ENCODE measurements at regions not wholly inside any gene's neighbourhood (a gene's known extent, or its start where the extent isn't known, plus 50 kb on each side); places are given as distances from the start of the nearest gene placed in this dataset.
A peak's percentile ranks its signal among the peaks of the same experiment; 100 is the strongest.

- Histone ChIP-seq H4K8ac (ENCODE audit: low read length) (no peak overlapping the region), H3K14ac (ENCODE audit: low read length in 2 of 2) (no peak overlapping the region), H3K27ac (ENCODE audit: low read length, poor library complexity, severe bottlenecking) (no peak overlapping the region), H4K91ac (ENCODE audit: low read length) (no peak overlapping the region), H2BK15ac (ENCODE audit: low read depth, poor library complexity, severe bottlenecking) (no peak overlapping the region), H3K4ac (ENCODE audit: low read depth in 1 of 2, low read length in 2 of 2) (no peak overlapping the region), H2AK5ac (ENCODE audit: low read length, severe bottlenecking) (no peak overlapping the region), H3K4me2 (ENCODE audit: low read length, poor library complexity, severe bottlenecking) (no peak overlapping the region), H3K27me3 (ENCODE audit: control insufficient read depth in 1 of 2, insufficient read depth in 1 of 2, low read length in 2 of 2) (no peaks in the 10 kb centered on the region), H2BK5ac (ENCODE audit: low read depth, low read length, poor library complexity, severe bottlenecking) (no peak overlapping the region), H3K36me3 (ENCODE audit: control insufficient read depth in 1 of 2, insufficient read depth in 2 of 2, low read depth in 1 of 2, low read length in 2 of 2) (no peaks in the 10 kb centered on the region), H3K9me3 (ENCODE audit: control insufficient read depth, low read length) (no peaks in the 10 kb centered on the region), H3K18ac (ENCODE audit: low read depth in 1 of 2, low read length in 2 of 2) (no peak overlapping the region), H2AFZ (ENCODE audit: low read depth, low read length) (no peak overlapping the region), H2BK12ac (ENCODE audit: low read length in 2 of 2) (no peak overlapping the region), H3K9ac (ENCODE audit: low read length) (no peak overlapping the region), H3K4me3 (ENCODE audit: insufficient read depth in 1 of 2, low read depth in 1 of 2, low read length in 2 of 2) (no peak overlapping the region), H3K23ac (ENCODE audit: low read length in 2 of 2) (no peak overlapping the region), H2BK120ac (ENCODE audit: low read depth, low read length) (no peak overlapping the region), H3K79me1 (replicated peaks; ENCODE audit: low read length, poor library complexity, severe bottlenecking) (no peaks in the 10 kb centered on the region), H3K4me1 (ENCODE audit: control insufficient read depth, insufficient read depth, low read depth, low read length) (peaks cover 5% of the 10 kb centered on the region)
- DNase-seq = no peak
- WGBS = 87% methylated on average over 5 of the region's 5 CpGs
Measured at GRCh38 chr3:27642796-27643195, 79.3 kb downstream of the EOMES start.

- H3K27me3 ChIP-seq (ENCODE audit: control insufficient read depth in 1 of 2, insufficient read depth in 1 of 2, low read length in 2 of 2) = no peaks in the 10 kb centered on the region
- no peaks in the 10 kb centered on the region for H3K36me3 ChIP-seq (ENCODE audit: control insufficient read depth in 1 of 2, insufficient read depth in 2 of 2, low read depth in 1 of 2, low read length in 2 of 2)
- H3K4me1 ChIP-seq (ENCODE audit: control insufficient read depth, insufficient read depth, low read depth, low read length) = peaks cover 5% of the 10 kb centered on the region
- WGBS = 100% methylated on average over 3 of the region's 5 CpGs
- no peak overlapping the region for H3K4ac ChIP-seq (ENCODE audit: low read depth in 1 of 2, low read length in 2 of 2)
- H3K79me1 ChIP-seq (replicated peaks; ENCODE audit: low read length, poor library complexity, severe bottlenecking) = no peaks in the 10 kb centered on the region
- no peak overlapping the region for H2BK5ac ChIP-seq (ENCODE audit: low read depth, low read length, poor library complexity, severe bottlenecking)
- H3K4me3 ChIP-seq (ENCODE audit: insufficient read depth in 1 of 2, low read depth in 1 of 2, low read length in 2 of 2) = no peak overlapping the region
- no peak overlapping the region for H3K14ac ChIP-seq (ENCODE audit: low read length in 2 of 2)
- no peak overlapping the region for H2BK12ac ChIP-seq (ENCODE audit: low read length in 2 of 2)
- no peak overlapping the region for H4K91ac ChIP-seq (ENCODE audit: low read length)
- H2BK15ac ChIP-seq (ENCODE audit: low read depth, poor library complexity, severe bottlenecking) = peak overlapping the region; percentile 19
- H3K9me3 ChIP-seq (ENCODE audit: control insufficient read depth, low read length) = no peaks in the 10 kb centered on the region
- H2AK5ac ChIP-seq (ENCODE audit: low read length, severe bottlenecking) = peak overlapping the region; percentile 58
- H4K8ac ChIP-seq (ENCODE audit: low read length) = no peak overlapping the region
- H3K4me2 ChIP-seq (ENCODE audit: low read length, poor library complexity, severe bottlenecking) = no peak overlapping the region
- no peak overlapping the region for H2AFZ ChIP-seq (ENCODE audit: low read depth, low read length)
- no peak overlapping the region for H2BK120ac ChIP-seq (ENCODE audit: low read depth, low read length)
- no peak for DNase-seq
- H3K9ac ChIP-seq (ENCODE audit: low read length) = no peak overlapping the region
- H3K27ac ChIP-seq (ENCODE audit: low read length, poor library complexity, severe bottlenecking) = no peak overlapping the region
- H3K23ac ChIP-seq (ENCODE audit: low read length in 2 of 2) = no peak overlapping the region
- no peak overlapping the region for H3K18ac ChIP-seq (ENCODE audit: low read depth in 1 of 2, low read length in 2 of 2)
Measured at GRCh38 chr3:27641888-27642601, 80.1 kb downstream of the EOMES start.

GRCh38 chr3:27641271-27641800 is 80.8 kb downstream of the EOMES start:
- no peak for DNase-seq
- no peaks in the 10 kb centered on the region for H3K79me1 ChIP-seq (replicated peaks; ENCODE audit: low read length, poor library complexity, severe bottlenecking)
- H2BK15ac ChIP-seq (ENCODE audit: low read depth, poor library complexity, severe bottlenecking) = no peak overlapping the region
- no peak overlapping the region for H4K8ac ChIP-seq (ENCODE audit: low read length)
- no peak overlapping the region for H2BK5ac ChIP-seq (ENCODE audit: low read depth, low read length, poor library complexity, severe bottlenecking)
- no peak overlapping the region for H3K4me2 ChIP-seq (ENCODE audit: low read length, poor library complexity, severe bottlenecking)
- no peaks in the 10 kb centered on the region for H3K9me3 ChIP-seq (ENCODE audit: control insufficient read depth, low read length)
- no peak overlapping the region for H3K18ac ChIP-seq (ENCODE audit: low read depth in 1 of 2, low read length in 2 of 2)
- H2BK120ac ChIP-seq (ENCODE audit: low read depth, low read length) = no peak overlapping the region
- no peak overlapping the region for H2AFZ ChIP-seq (ENCODE audit: low read depth, low read length)
- no peak overlapping the region for H3K4me3 ChIP-seq (ENCODE audit: insufficient read depth in 1 of 2, low read depth in 1 of 2, low read length in 2 of 2)
- H2AK5ac ChIP-seq (ENCODE audit: low read length, severe bottlenecking) = peak overlapping the region; percentile 82
- H3K36me3 ChIP-seq (ENCODE audit: control insufficient read depth in 1 of 2, insufficient read depth in 2 of 2, low read depth in 1 of 2, low read length in 2 of 2) = no peaks in the 10 kb centered on the region
- H3K23ac ChIP-seq (ENCODE audit: low read length in 2 of 2) = no peak overlapping the region
- no peak overlapping the region for H4K91ac ChIP-seq (ENCODE audit: low read length)
- no peaks in the 10 kb centered on the region for H3K27me3 ChIP-seq (ENCODE audit: control insufficient read depth in 1 of 2, insufficient read depth in 1 of 2, low read length in 2 of 2)
- WGBS = no CpG with 5 or more reads among the region's 1 CpG
- no peak overlapping the region for H3K14ac ChIP-seq (ENCODE audit: low read length in 2 of 2)
- H3K9ac ChIP-seq (ENCODE audit: low read length) = no peak overlapping the region
- no peak overlapping the region for H3K4ac ChIP-seq (ENCODE audit: low read depth in 1 of 2, low read length in 2 of 2)
- H2BK12ac ChIP-seq (ENCODE audit: low read length in 2 of 2) = no peak overlapping the region
- no peak overlapping the region for H3K27ac ChIP-seq (ENCODE audit: low read length, poor library complexity, severe bottlenecking)
- peaks cover 5% of the 10 kb centered on the region for H3K4me1 ChIP-seq (ENCODE audit: control insufficient read depth, insufficient read depth, low read depth, low read length)

- Histone ChIP-seq H3K27ac (ENCODE audit: low read length, poor library complexity, severe bottlenecking) (no peak overlapping the region), H2BK5ac (ENCODE audit: low read depth, low read length, poor library complexity, severe bottlenecking) (no peak overlapping the region), H2AFZ (ENCODE audit: low read depth, low read length) (no peak overlapping the region), H2AK5ac (ENCODE audit: low read length, severe bottlenecking) (no peak overlapping the region), H3K23ac (ENCODE audit: low read length in 2 of 2) (no peak overlapping the region), H2BK12ac (ENCODE audit: low read length in 2 of 2) (no peak overlapping the region), H2BK120ac (ENCODE audit: low read depth, low read length) (no peak overlapping the region), H3K18ac (ENCODE audit: low read depth in 1 of 2, low read length in 2 of 2) (no peak overlapping the region), H4K91ac (ENCODE audit: low read length) (no peak overlapping the region), H3K79me1 (replicated peaks; ENCODE audit: low read length, poor library complexity, severe bottlenecking) (no peaks in the 10 kb centered on the region), H3K4ac (ENCODE audit: low read depth in 1 of 2, low read length in 2 of 2) (no peak overlapping the region), H3K9ac (ENCODE audit: low read length) (no peak overlapping the region), H3K4me3 (ENCODE audit: insufficient read depth in 1 of 2, low read depth in 1 of 2, low read length in 2 of 2) (no peak overlapping the region), H3K14ac (ENCODE audit: low read length in 2 of 2) (no peak overlapping the region), H3K4me2 (ENCODE audit: low read length, poor library complexity, severe bottlenecking) (no peak overlapping the region), H3K36me3 (ENCODE audit: control insufficient read depth in 1 of 2, insufficient read depth in 2 of 2, low read depth in 1 of 2, low read length in 2 of 2) (no peaks in the 10 kb centered on the region), H2BK15ac (ENCODE audit: low read depth, poor library complexity, severe bottlenecking) (no peak overlapping the region), H3K27me3 (ENCODE audit: control insufficient read depth in 1 of 2, insufficient read depth in 1 of 2, low read length in 2 of 2) (no peaks in the 10 kb centered on the region), H4K8ac (ENCODE audit: low read length) (no peak overlapping the region), H3K9me3 (ENCODE audit: control insufficient read depth, low read length) (no peaks in the 10 kb centered on the region), H3K4me1 (ENCODE audit: control insufficient read depth, insufficient read depth, low read depth, low read length) (peaks cover 5% of the 10 kb centered on the region)
- no peak for DNase-seq
- 92% methylated on average over 2 of the region's 2 CpGs for WGBS
Measured at GRCh38 chr3:27639271-27639670, 82.9 kb downstream of the EOMES start.
